ENCODE measurements at regions not wholly inside any gene's neighbourhood (a gene's known extent, or its start where the extent isn't known, plus 50 kb on each side); places are given as distances from the start of the nearest gene placed in this dataset.
A peak's percentile ranks its signal among the peaks of the same experiment; 100 is the strongest.

GRCh38 chr20:22791877-22792525 lies 207.6 kb upstream of the FOXA2 start:
- H3K4me3 ChIP-seq: no peak overlapping the region
- no peaks in the 10 kb centered on the region for H3K36me3 ChIP-seq (ENCODE audit: low read depth)
- 59 to 61% methylated on average over 3 of the region's 3 CpGs for WGBS, 2 experiments (ENCODE audit: low coverage in 1 of 2, low lambda C conversion rate in 2 of 2, missing lambda C conversion rate in 2 of 2)
- H3K4me1 ChIP-seq (ENCODE audit: insufficient read depth): peaks cover 15% of the 10 kb centered on the region
- in situ Hi-C loops (cut with MboI): no loop called here
- peaks cover 3% of the 10 kb centered on the region for H3K9me3 ChIP-seq (ENCODE audit: low read depth)
- H3F3A ChIP-seq (ENCODE audit: insufficient read depth): peaks cover 14% of the 10 kb centered on the region; the same call in 1 of the 2 replicates
- TF ChIP-seq EZH2phosphoT487 (IDR thresholded peaks at IDR 0.05; ENCODE audit: insufficient read depth, low read depth) (no peak), EZH2 (IDR thresholded peaks at IDR 0.05; ENCODE audit: insufficient read depth, poor library complexity, severe bottlenecking) (no peak)
- no peak overlapping the region for H3K4me2 ChIP-seq (ENCODE audit: unreplicated experiment)
- H3K27me3 ChIP-seq (replicated peaks; ENCODE audit: insufficient read depth): peaks cover 17% of the 10 kb centered on the region; the same call in 1 of the 2 replicates
- no peak overlapping the region for H3K9ac ChIP-seq
- H3K27ac ChIP-seq: no peak overlapping the region
- no peak overlapping the region for H2AFZ ChIP-seq
- no peak for DNase-seq
- no peaks in the 10 kb centered on the region for H3K79me2 ChIP-seq (ENCODE audit: insufficient read depth)
- no peaks in the 10 kb centered on the region for H3K9me2 ChIP-seq (ENCODE audit: insufficient read depth)
- no peaks in the 10 kb centered on the region for H4K20me1 ChIP-seq (ENCODE audit: insufficient read depth)

GRCh38 chr20:22794200-22794599 lies 209.8 kb upstream of the FOXA2 start:
- Histone ChIP-seq H3K9me3 (ENCODE audit: low read depth) (peaks cover 3% of the 10 kb centered on the region), H4K20me1 (ENCODE audit: insufficient read depth) (no peaks in the 10 kb centered on the region), H3K79me2 (ENCODE audit: insufficient read depth) (no peaks in the 10 kb centered on the region), H3K4me1 (ENCODE audit: insufficient read depth) (peaks cover 15% of the 10 kb centered on the region), H3K4me3 (no peak overlapping the region), H3K27me3 (replicated peaks; ENCODE audit: insufficient read depth) (peaks cover 17% of the 10 kb centered on the region; the same call in 1 of the 2 replicates), H3K27ac (no peak overlapping the region), H3K4me2 (ENCODE audit: unreplicated experiment) (no peak overlapping the region), H3K36me3 (ENCODE audit: low read depth) (no peaks in the 10 kb centered on the region), H3F3A (ENCODE audit: insufficient read depth) (peaks cover 14% of the 10 kb centered on the region; the same call in 1 of the 2 replicates), H2AFZ (no peak overlapping the region), H3K9me2 (ENCODE audit: insufficient read depth) (no peaks in the 10 kb centered on the region), H3K9ac (no peak overlapping the region)
- TF ChIP-seq EZH2phosphoT487 (IDR thresholded peaks at IDR 0.05; ENCODE audit: insufficient read depth, low read depth) (no peak), EZH2 (IDR thresholded peaks at IDR 0.05; ENCODE audit: insufficient read depth, poor library complexity, severe bottlenecking) (no peak)
- DNase-seq: no peak
- WGBS, 2 experiments (ENCODE audit: low coverage in 1 of 2, low lambda C conversion rate in 2 of 2, missing lambda C conversion rate in 2 of 2): 31 to 48% methylated on average over 1 of the region's 1 CpG
- in situ Hi-C loops (cut with MboI): no loop called here

- Histone ChIP-seq H2AFZ (no peak overlapping the region), H3K36me3 (ENCODE audit: low read depth) (no peaks in the 10 kb centered on the region), H3K9ac (no peak overlapping the region), H3K27me3 (replicated peaks; ENCODE audit: insufficient read depth) (peaks cover 16% of the 10 kb centered on the region), H3K4me3 (no peak overlapping the region), H3F3A (ENCODE audit: insufficient read depth) (peaks cover 14% of the 10 kb centered on the region; the same call in 1 of the 2 replicates), H3K4me1 (ENCODE audit: insufficient read depth) (peaks cover 15% of the 10 kb centered on the region), H3K4me2 (ENCODE audit: unreplicated experiment) (peak overlapping the region; percentile 12), H3K9me2 (ENCODE audit: insufficient read depth) (no peaks in the 10 kb centered on the region), H3K9me3 (ENCODE audit: low read depth) (peaks cover 3% of the 10 kb centered on the region), H3K79me2 (ENCODE audit: insufficient read depth) (no peaks in the 10 kb centered on the region), H3K27ac (peak overlapping the region; percentile 25), H4K20me1 (ENCODE audit: insufficient read depth) (no peaks in the 10 kb centered on the region)
- no peak for DNase-seq
- in situ Hi-C loops (cut with MboI): no loop called here
- TF ChIP-seq EZH2 (IDR thresholded peaks at IDR 0.05; ENCODE audit: insufficient read depth, poor library complexity, severe bottlenecking): no peak
- TF ChIP-seq EZH2phosphoT487 (IDR thresholded peaks at IDR 0.05; ENCODE audit: insufficient read depth, low read depth): no peak
- WGBS, 2 experiments (ENCODE audit: low coverage in 1 of 2, low lambda C conversion rate in 2 of 2, missing lambda C conversion rate in 2 of 2): 57 to 59% methylated on average over 5 of the region's 5 CpGs
Measured at GRCh38 chr20:22795433-22795832, 211.1 kb upstream of the FOXA2 start.

GRCh38 chr20:22795871-22796270 lies 211.5 kb upstream of the FOXA2 start:
- peak; percentile 89 for DNase-seq
- H3K4me2 ChIP-seq (ENCODE audit: unreplicated experiment): peak overlapping the region; percentile 66
- 0 out of 2 replicates have a peak overlapping the region, but pooled peaks have one; percentile 5 for H3K4me3 ChIP-seq

More at GRCh38 chr20:22795871-22796270, 211.5 kb upstream of the FOXA2 start:
- Histone ChIP-seq H4K20me1 (ENCODE audit: insufficient read depth) (no peaks in the 10 kb centered on the region), H3K27me3 (replicated peaks; ENCODE audit: insufficient read depth) (peaks cover 17% of the 10 kb centered on the region), H3K27ac (peak overlapping the region; percentile 30), H2AFZ (no peak overlapping the region), H3K36me3 (ENCODE audit: low read depth) (no peaks in the 10 kb centered on the region), H3F3A (ENCODE audit: insufficient read depth) (peaks cover 14% of the 10 kb centered on the region; the same call in 1 of the 2 replicates), H3K9me2 (ENCODE audit: insufficient read depth) (no peaks in the 10 kb centered on the region), H3K4me1 (ENCODE audit: insufficient read depth) (peaks cover 15% of the 10 kb centered on the region), H3K79me2 (ENCODE audit: insufficient read depth) (no peaks in the 10 kb centered on the region), H3K9me3 (ENCODE audit: low read depth) (no peaks in the 10 kb centered on the region), H3K9ac (no peak overlapping the region)
- 0 to 1% methylated on average over 4 of the region's 4 CpGs for WGBS, 2 experiments (ENCODE audit: low coverage in 1 of 2, low lambda C conversion rate in 2 of 2, missing lambda C conversion rate in 2 of 2)
- TF ChIP-seq EZH2phosphoT487 (IDR thresholded peaks at IDR 0.05; ENCODE audit: insufficient read depth, low read depth) (no peak), EZH2 (IDR thresholded peaks at IDR 0.05; ENCODE audit: insufficient read depth, poor library complexity, severe bottlenecking) (no peak)
- in situ Hi-C loops (cut with MboI): no loop called here
